Smooth muscle cell (in vitro differentiated cells): ENCODE measurements at regions not wholly inside any gene's neighbourhood (a gene's known extent, or its start where the extent isn't known, plus 50 kb on each side); places are given as distances from the start of the nearest gene placed in this dataset.
A peak's percentile ranks its signal among the peaks of the same experiment; 100 is the strongest.
"Not testable (repeated sequence)": the region's sequence is repeated elsewhere in the genome, so short reads cannot be mapped to it uniquely, and the experiment has no call there.

Source experiments
- DNase-seq: peaks from one replicate; lab custom pipeline; 2025; ENCODE audit not compliant: unreplicated experiment; lab: John Stamatoyannopoulos, UW
- H2AFZ ChIP-seq: fragments of 200-600 bp; sonication (generic); 2 replicates; pipeline ENCODE4 v1.6.0; 2016; ENCODE audit warnings: antibody characterized with exemption, low read depth, mild to moderate bottlenecking
- H3F3A ChIP-seq: fragments of 200-600 bp; sonication (generic); 2 replicates; pipeline ENCODE4 v1.6.0; 2017; ENCODE audit warnings: antibody characterized with exemption, low read depth
- H3K27ac ChIP-seq: fragments of 200-600 bp; sonication (generic); 2 replicates; pipeline ENCODE4 v1.5.1; 2016; ENCODE audit warnings: low read depth, mild to moderate bottlenecking
- H3K27me3 ChIP-seq: fragments of 200-600 bp; sonication (generic); 2 replicates; pipeline ENCODE4 v1.6.1; 2016; ENCODE audit warnings: low read depth, mild to moderate bottlenecking
- H3K36me3 ChIP-seq: fragments of 200-600 bp; sonication (generic); 2 replicates; pipeline ENCODE4 v1.5.1; 2016; ENCODE audit warnings: low read depth
- H3K4me1 ChIP-seq: fragments of 200-600 bp; sonication (generic); 2 replicates; pipeline ENCODE4 v1.5.1; 2016; ENCODE audit warnings: low read depth
- H3K4me2 ChIP-seq: fragments of 200-600 bp; sonication (generic); 2 replicates; pipeline ENCODE4 v1.6.0; 2016; ENCODE audit warnings: mild to moderate bottlenecking
- H3K4me3 ChIP-seq: fragments of 200-600 bp; sonication (generic); 2 replicates; pipeline ENCODE4 v1.5.1; 2016; ENCODE audit warnings: mild to moderate bottlenecking
- H3K79me2 ChIP-seq: fragments of 200-600 bp; sonication (generic); 2 replicates; pipeline ENCODE4 v1.6.0; 2016; ENCODE audit warnings: low read depth, mild to moderate bottlenecking
- H3K9ac ChIP-seq: fragments of 200-600 bp; sonication (generic); 2 replicates; pipeline ENCODE4 v1.6.0; 2016; ENCODE audit warnings: low read depth
- H3K9me3 ChIP-seq: fragments of 200-600 bp; sonication (generic); replicated peaks from 2 replicates; pipeline ENCODE4 v1.5.1; 2016; ENCODE audit warnings: low read depth
- H4K20me1 ChIP-seq: fragments of 200-600 bp; sonication (generic); 2 replicates; pipeline ENCODE4 v1.6.0; 2016; ENCODE audit warnings: low read depth
- WGBS: methylation state at CpG from one replicate; pipeline ENCODE4 v1.1.7; 2016; ENCODE audit warnings: low lambda C conversion rate; 5-methylcytosine and 5-hydroxymethylcytosine counted together
- TF ChIP-seq, protein P1 (sequence below): fragments of 200-600 bp; sonication (generic); IDR thresholded peaks from 2 replicates; pipeline ENCODE4 v1.5.1; 2017; ENCODE audit warnings: borderline replicate concordance, mild to moderate bottlenecking, antibody characterized with exemption; ENCODE audit not compliant: insufficient read depth, poor library complexity, severe bottlenecking

DNA sequence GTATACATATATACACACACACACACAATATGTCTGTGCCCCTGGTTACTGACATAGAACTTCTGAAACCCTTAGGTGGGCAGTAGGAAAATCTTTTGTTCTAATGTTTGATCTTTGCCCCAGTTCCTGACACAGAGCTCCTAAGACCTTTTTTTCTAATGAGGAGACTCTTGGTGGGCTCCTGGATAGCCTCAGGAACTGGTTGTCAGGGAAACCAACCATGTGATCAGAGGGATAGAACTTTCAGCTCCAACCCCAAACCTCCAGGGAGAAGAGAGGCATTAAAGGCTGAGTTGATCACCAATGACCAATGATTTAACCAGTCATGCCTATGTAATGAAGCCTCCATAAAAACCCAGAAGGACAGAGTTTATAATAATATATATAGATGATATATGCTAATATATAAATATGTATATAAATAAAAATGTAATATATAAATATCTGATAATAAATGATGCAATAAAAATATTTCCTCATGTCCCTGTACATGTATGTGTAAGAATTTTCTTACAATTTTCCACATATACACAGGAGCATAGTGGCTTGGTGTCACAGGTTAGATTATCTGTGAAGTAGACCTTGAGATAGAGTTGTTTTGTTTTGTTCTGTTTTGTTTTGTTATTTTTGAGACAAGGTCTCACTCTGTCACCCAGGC lies 93.3 kb downstream of the GPX5 start:
- Histone ChIP-seq H3K9me3 (no peaks in the 10 kb centered on the region), H3K27ac (no peak overlapping the region), H3K27me3 (no peaks in the 10 kb centered on the region), H3K4me1 (peaks cover 8% of the 10 kb centered on the region), H3K9ac (no peak overlapping the region), H3K4me2 (no peak overlapping the region), H3F3A (no peaks in the 10 kb centered on the region), H3K4me3 (no peak overlapping the region), H4K20me1 (no peaks in the 10 kb centered on the region), H3K79me2 (no peaks in the 10 kb centered on the region), H2AFZ (no peak overlapping the region), H3K36me3 (no peaks in the 10 kb centered on the region)
- no peak for DNase-seq
- TF ChIP-seq, protein P1, sequence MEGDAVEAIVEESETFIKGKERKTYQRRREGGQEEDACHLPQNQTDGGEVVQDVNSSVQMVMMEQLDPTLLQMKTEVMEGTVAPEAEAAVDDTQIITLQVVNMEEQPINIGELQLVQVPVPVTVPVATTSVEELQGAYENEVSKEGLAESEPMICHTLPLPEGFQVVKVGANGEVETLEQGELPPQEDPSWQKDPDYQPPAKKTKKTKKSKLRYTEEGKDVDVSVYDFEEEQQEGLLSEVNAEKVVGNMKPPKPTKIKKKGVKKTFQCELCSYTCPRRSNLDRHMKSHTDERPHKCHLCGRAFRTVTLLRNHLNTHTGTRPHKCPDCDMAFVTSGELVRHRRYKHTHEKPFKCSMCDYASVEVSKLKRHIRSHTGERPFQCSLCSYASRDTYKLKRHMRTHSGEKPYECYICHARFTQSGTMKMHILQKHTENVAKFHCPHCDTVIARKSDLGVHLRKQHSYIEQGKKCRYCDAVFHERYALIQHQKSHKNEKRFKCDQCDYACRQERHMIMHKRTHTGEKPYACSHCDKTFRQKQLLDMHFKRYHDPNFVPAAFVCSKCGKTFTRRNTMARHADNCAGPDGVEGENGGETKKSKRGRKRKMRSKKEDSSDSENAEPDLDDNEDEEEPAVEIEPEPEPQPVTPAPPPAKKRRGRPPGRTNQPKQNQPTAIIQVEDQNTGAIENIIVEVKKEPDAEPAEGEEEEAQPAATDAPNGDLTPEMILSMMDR, result no peak

DNA sequence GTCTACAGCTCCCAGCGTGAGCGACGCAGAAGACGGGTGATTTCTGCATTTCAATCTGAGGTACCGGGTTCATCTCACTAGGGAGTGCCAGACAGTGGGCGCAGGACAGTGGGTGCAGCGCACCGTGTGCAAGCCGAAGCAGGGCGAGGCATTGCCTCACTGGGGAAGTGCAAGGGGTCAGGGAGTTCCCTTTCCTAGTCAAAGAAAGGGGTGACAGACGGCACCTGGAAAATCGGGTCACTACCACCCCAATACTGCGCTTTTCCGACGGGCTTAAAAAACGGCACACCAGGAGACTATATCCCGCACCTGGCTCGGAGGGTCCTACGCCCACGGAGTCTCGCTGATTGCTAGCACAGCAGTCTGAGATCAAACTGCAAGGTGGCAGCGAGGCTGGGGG lies 95.6 kb downstream of the GPX5 start:
- not testable (repeated sequence) for H3K79me2 ChIP-seq, H3K9me3 ChIP-seq, H3K36me3 ChIP-seq, H4K20me1 ChIP-seq, H3K27me3 ChIP-seq, H3K4me1 ChIP-seq, H3F3A ChIP-seq, DNase-seq, H3K9ac ChIP-seq, H3K27ac ChIP-seq
- Histone ChIP-seq H3K4me3 (peak overlapping the region; percentile 59), H3K4me2 (peak overlapping the region; percentile 82), H2AFZ (peak overlapping the region; percentile 79)
- 7% methylated on average over 21 of the region's 22 CpGs for WGBS

DNA sequence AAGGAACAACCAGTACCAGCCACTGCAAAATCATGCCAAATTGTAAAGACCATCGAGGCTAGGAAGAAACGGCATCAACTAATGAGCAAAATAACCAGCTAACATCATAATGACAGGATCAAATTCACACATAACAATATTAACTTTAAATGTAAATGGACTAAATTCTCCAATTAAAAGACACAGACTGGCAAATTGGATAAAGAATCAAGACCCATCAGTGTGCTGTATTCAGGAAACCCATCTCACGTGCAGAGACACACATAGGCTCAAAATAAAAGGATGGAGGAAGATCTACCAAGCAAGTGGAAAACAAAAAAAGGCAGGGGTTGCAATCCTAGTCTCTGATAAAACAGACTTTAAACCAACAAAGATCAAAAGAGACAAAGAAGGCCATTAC lies 97.6 kb downstream of the GPX5 start:
- not testable (repeated sequence) for H3K79me2 ChIP-seq, H3K36me3 ChIP-seq, H3K9ac ChIP-seq, H4K20me1 ChIP-seq, H3F3A ChIP-seq, H3K27ac ChIP-seq, H3K4me3 ChIP-seq, DNase-seq, H3K27me3 ChIP-seq, H3K9me3 ChIP-seq, H3K4me2 ChIP-seq, H2AFZ ChIP-seq, H3K4me1 ChIP-seq
- WGBS, result 93% methylated on average over 3 of the region's 3 CpGs

DNA sequence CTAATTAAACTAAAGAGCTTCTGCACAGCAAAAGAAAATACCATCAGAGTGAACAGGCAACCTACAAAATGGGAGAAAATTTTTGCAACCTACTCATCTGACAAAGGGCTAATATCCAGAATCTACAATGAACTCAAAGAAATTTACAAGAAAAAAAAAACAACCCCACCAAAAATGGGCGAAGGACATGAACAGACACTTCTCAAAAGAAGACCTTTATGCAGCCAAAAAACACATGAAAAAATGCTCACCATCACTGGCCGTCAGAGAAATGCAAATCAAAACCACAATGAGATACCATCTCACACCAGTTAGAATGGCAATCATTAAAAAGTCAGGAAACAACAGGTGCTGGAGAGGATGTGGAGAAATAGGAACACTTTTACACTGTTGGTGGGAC lies 100.7 kb downstream of the GPX5 start:
- H3K4me2 ChIP-seq, H3F3A ChIP-seq, H3K9ac ChIP-seq, H3K27me3 ChIP-seq, H4K20me1 ChIP-seq, H3K4me1 ChIP-seq, H3K36me3 ChIP-seq, H3K79me2 ChIP-seq, DNase-seq, H3K9me3 ChIP-seq, H3K4me3 ChIP-seq, H2AFZ ChIP-seq, H3K27ac ChIP-seq: not testable (repeated sequence)
- WGBS, result 73% methylated on average over 2 of the region's 2 CpGs

DNA sequence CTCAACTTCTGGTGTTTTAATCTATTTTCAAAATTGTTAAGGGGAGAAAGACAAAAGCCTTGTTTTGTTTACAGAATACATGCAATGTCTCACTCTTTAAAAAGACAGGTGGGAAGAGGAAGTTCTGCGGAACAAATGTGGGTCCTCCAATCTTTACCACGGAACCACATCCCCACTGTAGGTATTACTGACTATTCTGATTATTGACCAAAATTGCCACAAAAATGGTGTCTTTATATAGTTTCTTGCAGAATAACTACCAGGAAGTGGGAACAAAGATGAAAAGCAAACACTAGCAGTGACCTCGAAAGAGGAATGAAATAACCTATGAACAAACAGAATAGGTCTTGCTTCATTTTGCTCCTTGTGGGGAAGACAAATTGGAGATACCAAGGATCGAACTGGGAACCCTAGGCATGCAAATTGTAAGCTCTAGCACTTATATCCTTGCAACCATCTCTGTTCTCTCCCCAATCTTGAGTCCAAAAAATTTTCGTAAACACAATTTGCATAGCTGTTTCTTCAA lies 106.7 kb downstream of the GPX5 start:
- H3K79me2 ChIP-seq, result no peaks in the 10 kb centered on the region
- no peaks in the 10 kb centered on the region for H3K36me3 ChIP-seq
- WGBS, result 93% methylated on average over 5 of the region's 5 CpGs
- no peaks in the 10 kb centered on the region for H4K20me1 ChIP-seq
- H3K4me2 ChIP-seq, result no peak overlapping the region
- H3K9me3 ChIP-seq, result no peaks in the 10 kb centered on the region
- H3K27me3 ChIP-seq, result peaks cover 20% of the 10 kb centered on the region
- no peaks in the 10 kb centered on the region for H3F3A ChIP-seq
- TF ChIP-seq, protein P1, result no peak
- no peaks in the 10 kb centered on the region for H3K4me1 ChIP-seq
- no peak for DNase-seq
- H2AFZ ChIP-seq, result no peak overlapping the region
- no peak overlapping the region for H3K4me3 ChIP-seq
- no peak overlapping the region for H3K27ac ChIP-seq
- H3K9ac ChIP-seq, result no peak overlapping the region
